HCT116 (cell line): ENCODE measurements at regions not wholly inside any gene's neighbourhood (a gene's known extent, or its start where the extent isn't known, plus 50 kb on each side); places are given as distances from the start of the nearest gene placed in this dataset.

Experiments
- CEBPB ChIP-seq: IDR thresholded peaks from 2 replicates; pipeline ENCODE4 v1.6.1; 2012; ENCODE audit warnings: low read depth
- CTCF ChIP-seq, 3 experiments: fragments of 200-600 bp in 1 of 3; sonication (generic) in 1 of 3; IDR thresholded peaks in 2 of 3; conservative IDR thresholded peaks in 1 of 3; 2 replicates each; pipeline ENCODE4 v1.5.1; 2012 to 2017; ENCODE audit warnings: low read depth in 2 of 3, low read length in 2 of 3, antibody characterized with exemption in 1 of 3, borderline replicate concordance in 1 of 3, control low read depth in 1 of 3, mild to moderate bottlenecking in 1 of 3, mixed read lengths in 1 of 3, mixed run types in 1 of 3, moderate library complexity in 1 of 3; ENCODE audit not compliant: insufficient read depth in 1 of 3
- ELF1 ChIP-seq: IDR thresholded peaks from 2 replicates; pipeline ENCODE4 v1.6.1; 2012; ENCODE audit warnings: low read depth, borderline replicate concordance
- EZH2 ChIP-seq: fragments of 200-600 bp; sonication (generic); IDR thresholded peaks from 2 replicates; pipeline ENCODE4 v1.6.1; 2017; ENCODE audit warnings: antibody characterized with exemption, mixed run types
- EZH2phosphoT487 ChIP-seq: fragments of 200-600 bp; IDR thresholded peaks from 2 replicates; pipeline ENCODE4 v1.6.1; 2018; ENCODE audit warnings: antibody characterized with exemption, borderline replicate concordance
- JUND ChIP-seq: IDR thresholded peaks from 2 replicates; pipeline ENCODE4 v1.6.1; 2012
- MAX ChIP-seq: IDR thresholded peaks from 2 replicates; pipeline ENCODE4 v1.6.1; 2012
- POLR2A ChIP-seq: IDR thresholded peaks from 2 replicates; pipeline ENCODE4 v1.7.0; 2011; ENCODE audit warnings: borderline replicate concordance; ENCODE audit not compliant: insufficient read depth, insufficient read length; ENCODE audit errors: extremely low read depth
- POLR2AphosphoS5 ChIP-seq: IDR thresholded peaks from 2 replicates; pipeline ENCODE4 v1.6.1; 2011; ENCODE audit warnings: mild to moderate bottlenecking, low read depth, low read length, moderate library complexity
- RAD21 ChIP-seq: IDR thresholded peaks from 2 replicates; pipeline ENCODE4 v1.6.1; 2012; ENCODE audit warnings: low read depth, mild to moderate bottlenecking
- ZBTB33 ChIP-seq: IDR thresholded peaks from 2 replicates; pipeline ENCODE4 v1.6.1; 2011; ENCODE audit warnings: mild to moderate bottlenecking, low read length, moderate library complexity; ENCODE audit not compliant: insufficient replicate concordance; ENCODE audit errors: extremely low read depth
- TF ChIP-seq, protein P1 (sequence below): IDR thresholded peaks from 2 replicates; pipeline ENCODE4 v1.6.1; 2012
- TF ChIP-seq, protein P2 (sequence below): IDR thresholded peaks from 2 replicates; pipeline ENCODE4 v1.6.1; 2012; ENCODE audit warnings: low read depth

DNA sequence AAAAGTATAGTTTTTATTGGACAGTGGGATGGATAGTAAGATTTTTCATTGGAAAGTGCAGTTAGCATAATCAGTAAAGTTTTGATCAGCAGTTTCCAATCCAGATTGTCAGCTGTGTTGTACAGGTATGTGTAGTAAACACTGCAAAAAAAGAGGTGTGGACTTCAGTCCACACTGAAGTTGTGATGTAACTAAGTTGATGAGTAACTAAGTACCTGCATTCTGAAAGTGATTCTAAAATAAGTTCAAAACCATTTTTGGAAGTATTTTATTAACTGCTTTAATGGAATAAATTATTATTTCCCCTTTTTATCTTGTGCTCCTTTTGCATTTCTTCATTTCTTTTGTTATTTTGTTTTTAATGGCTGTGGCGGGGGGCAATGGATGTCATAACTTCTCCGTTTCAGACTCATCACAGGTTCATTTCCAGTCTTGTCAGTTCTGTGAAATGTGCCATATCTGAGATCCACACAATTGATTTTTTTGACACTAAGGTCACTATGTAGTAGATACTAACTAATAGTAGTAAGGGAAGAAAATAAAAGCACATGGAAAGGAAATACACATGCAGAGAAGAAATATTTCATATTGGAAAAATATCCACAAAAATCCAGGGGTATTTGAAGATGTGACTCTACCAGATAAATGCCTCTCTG, 247.5 kb downstream of the GABRG1 start:
- TF ChIP-seq EZH2 = no peak
- no peak for TF ChIP-seq CTCF (IDR thresholded peaks at IDR 0.05 in 2 of 3, conservative IDR thresholded peaks at IDR 0.05 in 1 of 3; ENCODE audit: borderline replicate concordance in 1 of 3, insufficient read depth in 1 of 3, low read depth in 2 of 3, low read length in 2 of 3)
- TF ChIP-seq RAD21 = no peak
- no peak for TF ChIP-seq POLR2A
- TF ChIP-seq EZH2phosphoT487 = no peak
- no peak for TF ChIP-seq MAX
- no peak for TF ChIP-seq ZBTB33
- no peak for TF ChIP-seq POLR2AphosphoS5
- TF ChIP-seq CEBPB = no peak
- TF ChIP-seq, protein P1, sequence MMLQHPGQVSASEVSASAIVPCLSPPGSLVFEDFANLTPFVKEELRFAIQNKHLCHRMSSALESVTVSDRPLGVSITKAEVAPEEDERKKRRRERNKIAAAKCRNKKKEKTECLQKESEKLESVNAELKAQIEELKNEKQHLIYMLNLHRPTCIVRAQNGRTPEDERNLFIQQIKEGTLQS = no peak
- TF ChIP-seq, protein P2, sequence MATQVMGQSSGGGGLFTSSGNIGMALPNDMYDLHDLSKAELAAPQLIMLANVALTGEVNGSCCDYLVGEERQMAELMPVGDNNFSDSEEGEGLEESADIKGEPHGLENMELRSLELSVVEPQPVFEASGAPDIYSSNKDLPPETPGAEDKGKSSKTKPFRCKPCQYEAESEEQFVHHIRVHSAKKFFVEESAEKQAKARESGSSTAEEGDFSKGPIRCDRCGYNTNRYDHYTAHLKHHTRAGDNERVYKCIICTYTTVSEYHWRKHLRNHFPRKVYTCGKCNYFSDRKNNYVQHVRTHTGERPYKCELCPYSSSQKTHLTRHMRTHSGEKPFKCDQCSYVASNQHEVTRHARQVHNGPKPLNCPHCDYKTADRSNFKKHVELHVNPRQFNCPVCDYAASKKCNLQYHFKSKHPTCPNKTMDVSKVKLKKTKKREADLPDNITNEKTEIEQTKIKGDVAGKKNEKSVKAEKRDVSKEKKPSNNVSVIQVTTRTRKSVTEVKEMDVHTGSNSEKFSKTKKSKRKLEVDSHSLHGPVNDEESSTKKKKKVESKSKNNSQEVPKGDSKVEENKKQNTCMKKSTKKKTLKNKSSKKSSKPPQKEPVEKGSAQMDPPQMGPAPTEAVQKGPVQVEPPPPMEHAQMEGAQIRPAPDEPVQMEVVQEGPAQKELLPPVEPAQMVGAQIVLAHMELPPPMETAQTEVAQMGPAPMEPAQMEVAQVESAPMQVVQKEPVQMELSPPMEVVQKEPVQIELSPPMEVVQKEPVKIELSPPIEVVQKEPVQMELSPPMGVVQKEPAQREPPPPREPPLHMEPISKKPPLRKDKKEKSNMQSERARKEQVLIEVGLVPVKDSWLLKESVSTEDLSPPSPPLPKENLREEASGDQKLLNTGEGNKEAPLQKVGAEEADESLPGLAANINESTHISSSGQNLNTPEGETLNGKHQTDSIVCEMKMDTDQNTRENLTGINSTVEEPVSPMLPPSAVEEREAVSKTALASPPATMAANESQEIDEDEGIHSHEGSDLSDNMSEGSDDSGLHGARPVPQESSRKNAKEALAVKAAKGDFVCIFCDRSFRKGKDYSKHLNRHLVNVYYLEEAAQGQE = no peak
- TF ChIP-seq ELF1 = no peak
- TF ChIP-seq JUND = no peak
